ENCODE measurements at regions not wholly inside any gene's neighbourhood (a gene's known extent, or its start where the extent isn't known, plus 50 kb on each side); places are given as distances from the start of the nearest gene placed in this dataset.
A peak's percentile ranks its signal among the peaks of the same experiment; 100 is the strongest.

GRCh38 chr6:56346958-56347357, 99.6 kb upstream of the COL21A1 start:
- H3K4me1 ChIP-seq (ENCODE audit: insufficient read depth, insufficient read length), result no peaks in the 10 kb centered on the region
- no peaks in the 10 kb centered on the region for H3K9me3 ChIP-seq (ENCODE audit: insufficient read depth, low read length)
- no peak overlapping the region for H3K9ac ChIP-seq (ENCODE audit: insufficient read length, low read depth)
- peak; percentile 2 for DNase-seq (ENCODE audit: low read depth, low spot score)
- H3K27me3 ChIP-seq (ENCODE audit: insufficient read depth, insufficient read length), result no peaks in the 10 kb centered on the region
- TF ChIP-seq YY1 (IDR thresholded peaks at IDR 0.05; ENCODE audit: insufficient read depth, insufficient read length), result no peak
- no peak for TF ChIP-seq SUZ12 (IDR thresholded peaks at IDR 0.05; ENCODE audit: extremely low read depth, insufficient read depth, insufficient read length)
- TF ChIP-seq ZNF274 (IDR thresholded peaks at IDR 0.05; ENCODE audit: low read depth, low read length), result no peak
- no peaks in the 10 kb centered on the region for H3K36me3 ChIP-seq (ENCODE audit: insufficient read depth, insufficient read length, low read length)
- H3K4me3 ChIP-seq (ENCODE audit: insufficient read length, low read depth), result no peak overlapping the region

DNA sequence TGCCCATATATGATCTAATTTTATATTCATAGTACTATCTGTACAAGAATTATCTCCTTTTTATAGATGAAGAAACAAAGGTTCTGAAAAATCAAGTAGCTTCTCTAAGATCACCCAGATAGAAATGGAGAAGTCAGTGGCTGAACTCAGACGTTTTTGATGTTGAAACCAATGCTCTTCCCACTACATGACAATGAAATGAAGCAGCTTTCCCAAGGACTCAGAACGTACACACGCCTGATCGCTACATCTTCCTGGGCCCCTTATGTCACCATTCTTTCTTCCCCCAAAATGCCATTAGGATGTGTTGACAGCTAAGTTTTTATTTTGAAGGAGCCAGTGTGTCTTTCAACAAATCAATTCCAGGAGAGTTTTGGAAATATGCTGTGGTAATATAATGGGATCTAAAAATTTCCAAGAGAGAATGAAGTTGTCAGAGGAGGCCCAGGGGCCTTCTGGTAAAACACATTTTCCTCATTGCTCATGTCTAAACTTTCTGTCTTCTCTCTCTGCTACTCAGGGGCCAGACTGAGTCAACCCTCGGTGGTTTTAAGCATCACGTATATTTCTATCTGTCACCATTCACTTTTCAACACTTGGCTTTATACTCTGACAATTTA, 98.1 kb upstream of the COL21A1 start:
- H3K36me3 ChIP-seq (ENCODE audit: insufficient read depth, insufficient read length, low read length), result no peaks in the 10 kb centered on the region
- no peak for DNase-seq (ENCODE audit: low read depth, low spot score)
- H3K27me3 ChIP-seq (ENCODE audit: insufficient read depth, insufficient read length), result no peaks in the 10 kb centered on the region
- H3K9ac ChIP-seq (ENCODE audit: insufficient read length, low read depth), result no peak overlapping the region
- no peaks in the 10 kb centered on the region for H3K9me3 ChIP-seq (ENCODE audit: insufficient read depth, low read length)
- TF ChIP-seq YY1 (IDR thresholded peaks at IDR 0.05; ENCODE audit: insufficient read depth, insufficient read length), result no peak
- no peak for TF ChIP-seq ZNF274 (IDR thresholded peaks at IDR 0.05; ENCODE audit: low read depth, low read length)
- no peak for TF ChIP-seq SUZ12 (IDR thresholded peaks at IDR 0.05; ENCODE audit: extremely low read depth, insufficient read depth, insufficient read length)
- no peaks in the 10 kb centered on the region for H3K4me1 ChIP-seq (ENCODE audit: insufficient read depth, insufficient read length)
- no peak overlapping the region for H3K4me3 ChIP-seq (ENCODE audit: insufficient read length, low read depth)

DNA sequence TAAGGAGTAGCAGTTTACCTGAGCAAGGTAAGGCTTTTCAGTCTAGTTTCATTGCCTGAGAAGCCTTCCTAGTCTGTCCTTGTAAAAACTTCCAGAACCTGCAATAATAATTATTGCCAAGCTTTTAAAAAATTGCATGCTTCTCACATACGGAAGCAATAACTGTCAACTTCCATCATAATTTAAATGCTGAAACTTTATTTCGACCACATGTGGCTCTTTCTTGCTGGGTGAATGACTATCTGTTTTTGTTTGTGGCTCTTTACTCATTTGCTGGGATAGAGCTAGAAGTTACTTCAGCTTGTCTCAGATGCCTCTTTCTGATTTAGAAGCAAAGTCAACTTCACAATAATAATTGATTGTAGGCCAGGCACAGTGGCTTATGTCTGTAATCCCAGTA, 95.9 kb upstream of the COL21A1 start:
- no peak for DNase-seq (ENCODE audit: low read depth, low spot score)
- Histone ChIP-seq H3K27me3 (ENCODE audit: insufficient read depth, insufficient read length) (no peaks in the 10 kb centered on the region), H3K4me3 (ENCODE audit: insufficient read length, low read depth) (no peak overlapping the region), H3K4me1 (ENCODE audit: insufficient read depth, insufficient read length) (no peaks in the 10 kb centered on the region), H3K36me3 (ENCODE audit: insufficient read depth, insufficient read length, low read length) (no peaks in the 10 kb centered on the region), H3K9ac (ENCODE audit: insufficient read length, low read depth) (no peak overlapping the region), H3K9me3 (ENCODE audit: insufficient read depth, low read length) (no peaks in the 10 kb centered on the region)
- TF ChIP-seq YY1 (IDR thresholded peaks at IDR 0.05; ENCODE audit: insufficient read depth, insufficient read length) (no peak), ZNF274 (IDR thresholded peaks at IDR 0.05; ENCODE audit: low read depth, low read length) (no peak), SUZ12 (IDR thresholded peaks at IDR 0.05; ENCODE audit: extremely low read depth, insufficient read depth, insufficient read length) (no peak)

GRCh38 chr6:56339524-56339923, 92.1 kb upstream of the COL21A1 start:
- Histone ChIP-seq H3K4me1 (ENCODE audit: insufficient read depth, insufficient read length) (no peaks in the 10 kb centered on the region), H3K36me3 (ENCODE audit: insufficient read depth, insufficient read length, low read length) (no peaks in the 10 kb centered on the region), H3K9ac (ENCODE audit: insufficient read length, low read depth) (no peak overlapping the region), H3K9me3 (ENCODE audit: insufficient read depth, low read length) (no peaks in the 10 kb centered on the region), H3K27me3 (ENCODE audit: insufficient read depth, insufficient read length) (no peaks in the 10 kb centered on the region), H3K4me3 (ENCODE audit: insufficient read length, low read depth) (no peak overlapping the region)
- TF ChIP-seq SUZ12 (IDR thresholded peaks at IDR 0.05; ENCODE audit: extremely low read depth, insufficient read depth, insufficient read length), result no peak
- TF ChIP-seq ZNF274 (IDR thresholded peaks at IDR 0.05; ENCODE audit: low read depth, low read length), result no peak
- no peak for TF ChIP-seq YY1 (IDR thresholded peaks at IDR 0.05; ENCODE audit: insufficient read depth, insufficient read length)
- DNase-seq (ENCODE audit: low read depth, low spot score), result no peak

DNA sequence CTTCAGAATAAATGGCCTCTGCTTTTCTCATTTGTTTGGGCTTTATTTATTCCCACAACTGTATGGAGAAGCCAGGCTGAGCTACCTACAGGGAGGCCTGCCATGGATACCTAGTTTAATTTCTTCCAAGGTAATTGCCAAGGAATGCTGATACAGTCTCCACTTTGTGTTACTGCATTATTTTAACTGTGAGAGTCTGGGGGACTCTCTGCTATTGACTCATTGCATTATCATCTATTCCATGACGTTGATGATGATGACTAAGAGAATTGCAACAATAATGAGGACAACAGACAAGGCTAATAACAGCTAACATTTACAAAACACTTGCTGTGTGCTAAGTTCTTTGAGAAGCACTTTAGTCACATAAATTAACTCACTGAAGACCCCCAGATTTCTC, 88.3 kb upstream of the COL21A1 start:
- Histone ChIP-seq H3K27me3 (ENCODE audit: insufficient read depth, insufficient read length) (no peaks in the 10 kb centered on the region), H3K9me3 (ENCODE audit: insufficient read depth, low read length) (no peaks in the 10 kb centered on the region), H3K4me3 (ENCODE audit: insufficient read length, low read depth) (no peak overlapping the region), H3K4me1 (ENCODE audit: insufficient read depth, insufficient read length) (no peaks in the 10 kb centered on the region), H3K36me3 (ENCODE audit: insufficient read depth, insufficient read length, low read length) (no peaks in the 10 kb centered on the region), H3K9ac (ENCODE audit: insufficient read length, low read depth) (no peak overlapping the region)
- TF ChIP-seq ZNF274 (IDR thresholded peaks at IDR 0.05; ENCODE audit: low read depth, low read length), result no peak
- DNase-seq (ENCODE audit: low read depth, low spot score), result no peak

GRCh38 chr6:56334937-56335336, 87.6 kb upstream of the COL21A1 start:
- Histone ChIP-seq H3K4me1 (ENCODE audit: insufficient read depth, insufficient read length) (no peaks in the 10 kb centered on the region), H3K9ac (ENCODE audit: insufficient read length, low read depth) (no peak overlapping the region), H3K9me3 (ENCODE audit: insufficient read depth, low read length) (no peaks in the 10 kb centered on the region), H3K4me3 (ENCODE audit: insufficient read length, low read depth) (no peak overlapping the region), H3K27me3 (ENCODE audit: insufficient read depth, insufficient read length) (no peaks in the 10 kb centered on the region), H3K36me3 (ENCODE audit: insufficient read depth, insufficient read length, low read length) (no peaks in the 10 kb centered on the region)
- TF ChIP-seq SUZ12 (IDR thresholded peaks at IDR 0.05; ENCODE audit: extremely low read depth, insufficient read depth, insufficient read length) (no peak), YY1 (IDR thresholded peaks at IDR 0.05; ENCODE audit: insufficient read depth, insufficient read length) (no peak), ZNF274 (IDR thresholded peaks at IDR 0.05; ENCODE audit: low read depth, low read length) (no peak)
- no peak for DNase-seq (ENCODE audit: low read depth, low spot score)

DNA sequence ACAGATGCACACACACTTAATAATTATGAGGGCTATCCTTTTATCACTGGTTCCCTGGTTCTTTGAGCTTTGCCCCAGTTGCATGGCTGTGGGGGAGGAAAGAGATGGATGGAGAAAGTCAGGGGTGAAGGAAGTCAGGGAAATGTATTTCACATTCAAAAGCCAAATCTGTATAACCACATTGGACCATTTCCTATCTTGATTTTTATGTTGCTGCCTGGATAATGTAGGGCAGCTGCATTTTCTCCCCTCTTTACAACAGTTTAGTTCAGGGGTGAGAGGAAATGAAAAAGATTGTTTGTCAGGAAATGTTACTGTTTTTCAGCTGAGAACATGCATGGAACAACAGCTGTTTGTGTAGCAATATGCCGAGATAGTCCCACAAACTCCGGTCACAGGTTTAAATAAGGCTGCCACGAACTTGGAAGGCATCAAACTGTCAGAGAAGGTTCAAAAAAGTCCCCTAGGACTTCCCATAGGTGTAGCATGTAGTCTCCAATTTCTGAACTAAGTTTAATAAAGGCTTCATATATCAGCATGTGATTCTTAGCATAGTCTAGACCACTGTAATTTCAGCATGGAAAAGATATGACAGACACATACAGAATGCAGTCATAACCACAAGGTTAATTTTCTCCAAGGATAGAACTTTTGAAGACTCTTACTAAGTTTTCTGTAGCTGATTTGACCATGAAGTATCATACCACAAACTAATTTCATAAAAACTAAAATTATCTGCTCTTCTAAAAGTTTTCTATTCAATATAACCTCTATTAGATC, 82.1 kb upstream of the COL21A1 start:
- Histone ChIP-seq H3K36me3 (ENCODE audit: insufficient read depth, insufficient read length, low read length) (no peaks in the 10 kb centered on the region), H3K9me3 (ENCODE audit: insufficient read depth, low read length) (no peaks in the 10 kb centered on the region), H3K9ac (ENCODE audit: insufficient read length, low read depth) (no peak overlapping the region), H3K4me1 (ENCODE audit: insufficient read depth, insufficient read length) (no peaks in the 10 kb centered on the region), H3K27me3 (ENCODE audit: insufficient read depth, insufficient read length) (no peaks in the 10 kb centered on the region), H3K4me3 (ENCODE audit: insufficient read length, low read depth) (no peak overlapping the region)
- no peak for DNase-seq (ENCODE audit: low read depth, low spot score)
- TF ChIP-seq ZNF274 (IDR thresholded peaks at IDR 0.05; ENCODE audit: low read depth, low read length) (no peak), YY1 (IDR thresholded peaks at IDR 0.05; ENCODE audit: insufficient read depth, insufficient read length) (no peak), SUZ12 (IDR thresholded peaks at IDR 0.05; ENCODE audit: extremely low read depth, insufficient read depth, insufficient read length) (no peak)
